Neural cell (in vitro differentiated cells): ENCODE measurements at regions not wholly inside any gene's neighbourhood (a gene's known extent, or its start where the extent isn't known, plus 50 kb on each side); places are given as distances from the start of the nearest gene placed in this dataset.

Source experiments
- H2AFZ ChIP-seq: fragments of 200-600, 300-800 bp; sonication (generic), shearing (Covaris generic); 2 replicates; pipeline ENCODE4 v1.6.0; 2014; ENCODE audit warnings: low read depth, mild to moderate bottlenecking, antibody characterized with exemption, low read length, moderate library complexity
- H3F3A ChIP-seq: fragments of 200-600 bp; shearing (Covaris generic); 2 replicates; pipeline ENCODE4 v1.6.1; 2016; ENCODE audit warnings: mild to moderate bottlenecking, moderate library complexity, mixed read lengths, antibody characterized with exemption, low read length; ENCODE audit not compliant: insufficient read depth, poor library complexity, severe bottlenecking
- H3K27ac ChIP-seq: fragments of 200-600, 300-800 bp; sonication (generic), shearing (Covaris generic); 2 replicates; pipeline ENCODE4 v1.5.1; 2014; ENCODE audit warnings: mild to moderate bottlenecking, low read length, moderate library complexity
- H3K27me3 ChIP-seq: fragments of 300-800, 200-600 bp; sonication (generic), shearing (Covaris generic); 2 replicates; pipeline ENCODE4 v1.6.0; 2014; ENCODE audit warnings: mild to moderate bottlenecking, low read depth, low read length, moderate library complexity; ENCODE audit not compliant: insufficient read depth
- H3K36me3 ChIP-seq: fragments of 300-800, 200-600 bp; sonication (generic), shearing (Covaris generic); 2 replicates; pipeline ENCODE4 v1.5.1; 2014; ENCODE audit warnings: mild to moderate bottlenecking, antibody characterized with exemption, low read length, moderate library complexity; ENCODE audit not compliant: insufficient read depth
- H3K4me2 ChIP-seq: fragments of 300-800, 200-600 bp; sonication (generic), shearing (Covaris generic); 2 replicates; pipeline ENCODE4 v1.6.0; 2014; ENCODE audit warnings: mild to moderate bottlenecking, low read length
- H3K4me3 ChIP-seq: fragments of 300-800, 200-600 bp; sonication (generic), shearing (Covaris generic); 2 replicates; pipeline ENCODE4 v1.5.1; 2014; ENCODE audit warnings: mild to moderate bottlenecking, low read length, moderate library complexity
- H3K79me2 ChIP-seq: fragments of 200-600 bp; shearing (Covaris generic); replicated peaks from 2 replicates; pipeline ENCODE4 v1.6.0; 2014; ENCODE audit warnings: mild to moderate bottlenecking, low read length, moderate library complexity; ENCODE audit not compliant: insufficient read depth
- H3K9ac ChIP-seq: fragments of 300-800, 200-600 bp; sonication (generic), shearing (Covaris generic); 2 replicates; pipeline ENCODE4 v1.6.1; 2016; ENCODE audit warnings: mild to moderate bottlenecking, low read length, mixed read lengths
- H3K9me2 ChIP-seq: fragments of 200-600 bp; shearing (Covaris generic); 2 replicates; pipeline ENCODE4 v1.6.1; 2016; ENCODE audit warnings: mild to moderate bottlenecking, low read length, mixed read lengths; ENCODE audit not compliant: insufficient read depth
- H3K9me3 ChIP-seq: fragments of 200-600, 300-800 bp; sonication (generic), shearing (Covaris generic); 2 replicates; pipeline ENCODE4 v1.6.1; 2016; ENCODE audit warnings: mild to moderate bottlenecking, mixed run types, low read length, moderate library complexity, mixed read lengths
- H4K20me1 ChIP-seq: fragments of 200-600 bp; shearing (Covaris generic); 2 replicates; pipeline ENCODE4 v1.6.1; 2016; ENCODE audit warnings: mild to moderate bottlenecking, mixed run types; ENCODE audit not compliant: insufficient read depth
- CTCF ChIP-seq: fragments of 450-650 bp; IDR thresholded peaks from 2 replicates; pipeline ENCODE4 v1.5.1; 2014; ENCODE audit warnings: antibody characterized with exemption, mild to moderate bottlenecking, moderate library complexity; ENCODE audit not compliant: poor library complexity, severe bottlenecking
- EP300 ChIP-seq: fragments of 450-650 bp; conservative IDR thresholded peaks from 2 replicates; pipeline ENCODE4 v1.6.1; 2014; ENCODE audit warnings: antibody characterized with exemption, mild to moderate bottlenecking, moderate library complexity; ENCODE audit not compliant: poor library complexity, severe bottlenecking
- EZH2 ChIP-seq: fragments of 200-600, 300-800 bp; shearing (Covaris generic), sonication (generic); IDR thresholded peaks from 2 replicates; pipeline ENCODE4 v1.6.1; 2014; ENCODE audit warnings: antibody characterized with exemption, low read length, borderline replicate concordance, mild to moderate bottlenecking; ENCODE audit not compliant: insufficient read depth, poor library complexity, severe bottlenecking
- MXI1 ChIP-seq: fragments of 450-650 bp; conservative IDR thresholded peaks from 2 replicates; pipeline ENCODE4 v1.6.1; 2014; ENCODE audit warnings: antibody characterized with exemption, mild to moderate bottlenecking; ENCODE audit not compliant: poor library complexity, severe bottlenecking
- POLR2AphosphoS5 ChIP-seq: IDR thresholded peaks from 2 replicates; pipeline ENCODE4 v1.6.1; 2012
- RAD21 ChIP-seq: fragments of 450-650 bp; conservative IDR thresholded peaks from 2 replicates; pipeline ENCODE4 v1.6.1; 2014; ENCODE audit warnings: antibody characterized with exemption, mild to moderate bottlenecking, moderate library complexity
- REST ChIP-seq: IDR thresholded peaks from 2 replicates; pipeline ENCODE4 v1.6.1; 2012; ENCODE audit warnings: borderline replicate concordance
- SMC3 ChIP-seq: fragments of 450-650 bp; conservative IDR thresholded peaks from 2 replicates; pipeline ENCODE4 v1.6.1; 2014; ENCODE audit warnings: antibody characterized with exemption, mild to moderate bottlenecking, moderate library complexity; ENCODE audit not compliant: poor library complexity
- TAF1 ChIP-seq: IDR thresholded peaks from 2 replicates; pipeline ENCODE4 v1.6.1; 2012; ENCODE audit warnings: low read depth

- H3K9ac ChIP-seq = no peak overlapping the region
- H4K20me1 ChIP-seq = no peaks in the 10 kb centered on the region
- H3K36me3 ChIP-seq = no peaks in the 10 kb centered on the region
- no peak overlapping the region for H3K27ac ChIP-seq
- no peak overlapping the region for H2AFZ ChIP-seq
- TF ChIP-seq REST (no peak), EZH2 (no peak), EP300 (no peak), POLR2AphosphoS5 (no peak)
- no peaks in the 10 kb centered on the region for H3K27me3 ChIP-seq
- no peak overlapping the region for H3K4me2 ChIP-seq
- H3K4me3 ChIP-seq = no peak overlapping the region
- no peaks in the 10 kb centered on the region for H3K9me3 ChIP-seq
- H3K79me2 ChIP-seq = no peaks in the 10 kb centered on the region
- no peaks in the 10 kb centered on the region for H3F3A ChIP-seq
- no peaks in the 10 kb centered on the region for H3K9me2 ChIP-seq
Measured at GRCh38 chr5:124566875-124567450, 179.5 kb downstream of the ZNF608 start.

- H3K4me3 ChIP-seq = no peak overlapping the region
- no peak overlapping the region for H2AFZ ChIP-seq
- H3K79me2 ChIP-seq = no peaks in the 10 kb centered on the region
Measured at GRCh38 chr5:124561451-124561850, 185.0 kb downstream of the ZNF608 start.

More at GRCh38 chr5:124561451-124561850, 185.0 kb downstream of the ZNF608 start:
- Histone ChIP-seq H3K9me2 (no peaks in the 10 kb centered on the region), H4K20me1 (no peaks in the 10 kb centered on the region), H3K9me3 (no peaks in the 10 kb centered on the region), H3K27ac (no peak overlapping the region), H3K9ac (no peak overlapping the region), H3K27me3 (no peaks in the 10 kb centered on the region), H3F3A (no peaks in the 10 kb centered on the region), H3K36me3 (no peaks in the 10 kb centered on the region), H3K4me2 (no peak overlapping the region)
- TF ChIP-seq SMC3 (no peak), POLR2AphosphoS5 (no peak), EP300 (no peak), MXI1 (no peak), REST (no peak), EZH2 (no peak), RAD21 (no peak), CTCF (no peak), TAF1 (no peak)
